Neural progenitor cell (in vitro differentiated cells): ENCODE measurements at regions not wholly inside any gene's neighbourhood (a gene's known extent, or its start where the extent isn't known, plus 50 kb on each side); places are given as distances from the start of the nearest gene placed in this dataset.

ENCODE experiments used
- DNase-seq: peaks from one replicate; pipeline ENCODE4 v3.0.0-alpha.2; 2016; ENCODE audit warnings: low spot score
- H2AFZ ChIP-seq: fragments of 200-600 bp; sonication (generic); replicated peaks from 2 replicates; pipeline ENCODE4 v1.6.1; 2016; ENCODE audit warnings: antibody characterized with exemption
- H3F3A ChIP-seq: fragments of 200-600 bp; sonication (generic); 2 replicates; pipeline ENCODE4 v1.6.1; 2016; ENCODE audit warnings: antibody characterized with exemption, low read depth
- H3K27ac ChIP-seq: fragments of 200-600 bp; sonication (generic); 2 replicates; pipeline ENCODE4 v1.5.1; 2016; ENCODE audit warnings: mild to moderate bottlenecking
- H3K27me3 ChIP-seq: fragments of 200-600 bp; sonication (generic); 2 replicates; pipeline ENCODE4 v1.6.1; 2016; ENCODE audit warnings: mild to moderate bottlenecking, moderate library complexity
- H3K36me3 ChIP-seq: fragments of 200-600 bp; sonication (generic); 2 replicates; pipeline ENCODE4 v1.5.1; 2016
- H3K4me1 ChIP-seq: fragments of 200-600 bp; sonication (generic); 2 replicates; pipeline ENCODE4 v1.6.1; 2016; ENCODE audit warnings: mixed run types
- H3K4me2 ChIP-seq: fragments of 200-600 bp; sonication (generic); 2 replicates; pipeline ENCODE4 v1.6.1; 2016
- H3K4me3 ChIP-seq: fragments of 200-600 bp; sonication (generic); 2 replicates; pipeline ENCODE4 v1.5.1; 2016
- H3K79me2 ChIP-seq: fragments of 200-600 bp; sonication (generic); 2 replicates; pipeline ENCODE4 v1.6.1; 2016; ENCODE audit warnings: low read depth
- H3K9ac ChIP-seq: fragments of 200-600 bp; sonication (generic); 2 replicates; pipeline ENCODE4 v1.6.1; 2016
- H3K9me3 ChIP-seq: fragments of 200-600 bp; sonication (generic); 2 replicates; pipeline ENCODE4 v1.5.1; 2016; ENCODE audit warnings: low read depth
- H4K20me1 ChIP-seq: fragments of 200-600 bp; sonication (generic); 2 replicates; pipeline ENCODE4 v1.6.1; 2016; ENCODE audit warnings: low read depth
- H3K27ac Mint-ChIP-seq: 3 replicates; pipeline ENCODE4 v1.8.0; 2021; ENCODE audit warnings: mixed read lengths
- H3K27me3 Mint-ChIP-seq: 2 replicates; pipeline ENCODE4 v1.8.0; 2022; ENCODE audit warnings: low read depth, mild to moderate bottlenecking, inconsistent platforms, moderate library complexity, mixed read lengths; ENCODE audit not compliant: insufficient read depth
- H3K36me3 Mint-ChIP-seq: 3 replicates; pipeline ENCODE4 v1.8.0; 2021; ENCODE audit warnings: mixed read lengths
- H3K4me1 Mint-ChIP-seq: 3 replicates; pipeline ENCODE4 v1.8.0; 2021; ENCODE audit warnings: mixed read lengths
- H3K4me3 Mint-ChIP-seq: 3 replicates; pipeline ENCODE4 v1.8.0; 2021; ENCODE audit warnings: mild to moderate bottlenecking, moderate library complexity, mixed read lengths
- H3K9me3 Mint-ChIP-seq: 3 replicates; pipeline ENCODE4 v1.8.0; 2020; ENCODE audit warnings: mixed read lengths
- EZH2 ChIP-seq: fragments of 200-600 bp; sonication (generic); IDR thresholded peaks from 2 replicates; pipeline ENCODE4 v1.6.1; 2017; ENCODE audit warnings: antibody characterized with exemption, mild to moderate bottlenecking, moderate library complexity
- EZH2phosphoT487 ChIP-seq: fragments of 200-600 bp; sonication (generic); IDR thresholded peaks from 2 replicates; pipeline ENCODE4 v1.6.1; 2017; ENCODE audit warnings: antibody characterized with exemption
- TF ChIP-seq, protein P1 (sequence below): fragments of 200-600 bp; sonication (generic); IDR thresholded peaks from 2 replicates; pipeline ENCODE4 v1.5.1; 2017; ENCODE audit warnings: antibody characterized with exemption, mild to moderate bottlenecking

DNA sequence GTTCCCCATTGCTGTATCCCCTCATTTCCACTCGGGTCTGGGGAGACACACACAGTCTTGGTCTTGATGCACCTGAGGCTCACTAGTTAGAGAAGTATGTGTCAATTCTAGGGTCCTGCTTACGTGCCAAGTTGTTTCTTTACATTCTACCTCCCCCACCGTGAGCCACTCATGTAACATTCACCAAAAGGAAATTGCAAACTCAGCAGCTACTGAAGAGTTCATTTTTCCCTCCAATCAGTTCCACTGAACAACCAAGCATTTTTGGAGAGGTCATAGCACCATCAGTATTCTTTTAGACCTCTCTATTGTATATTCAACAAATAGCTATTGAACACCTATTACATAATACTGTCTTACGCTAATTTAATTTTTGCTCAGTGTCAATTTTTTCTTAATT lies 281.1 kb downstream of the SH3GL2 start:
- Histone ChIP-seq H3K9ac (no peak overlapping the region), H3K36me3 (no peaks in the 10 kb centered on the region), H3K4me2 (no peak overlapping the region), H2AFZ (no peak overlapping the region), H3K27ac (no peak overlapping the region), H3F3A (no peaks in the 10 kb centered on the region), H3K4me3 (no peak overlapping the region), H3K4me1 (peaks cover 12% of the 10 kb centered on the region), H3K27me3 (no peaks in the 10 kb centered on the region), H4K20me1 (no peaks in the 10 kb centered on the region), H3K79me2 (no peaks in the 10 kb centered on the region), H3K9me3 (no peaks in the 10 kb centered on the region)
- H3K4me1 Mint-ChIP-seq, result peaks cover 5% of the 10 kb centered on the region
- H3K36me3 Mint-ChIP-seq, result no peaks in the 10 kb centered on the region
- H3K4me3 Mint-ChIP-seq, result no peak overlapping the region
- H3K27ac Mint-ChIP-seq, result no peak overlapping the region
- DNase-seq, result no peak
- H3K27me3 Mint-ChIP-seq, result peaks cover 2% of the 10 kb centered on the region
- no peaks in the 10 kb centered on the region for H3K9me3 Mint-ChIP-seq
- TF ChIP-seq EZH2 (no peak), EZH2phosphoT487 (no peak)
- TF ChIP-seq, protein P1, sequence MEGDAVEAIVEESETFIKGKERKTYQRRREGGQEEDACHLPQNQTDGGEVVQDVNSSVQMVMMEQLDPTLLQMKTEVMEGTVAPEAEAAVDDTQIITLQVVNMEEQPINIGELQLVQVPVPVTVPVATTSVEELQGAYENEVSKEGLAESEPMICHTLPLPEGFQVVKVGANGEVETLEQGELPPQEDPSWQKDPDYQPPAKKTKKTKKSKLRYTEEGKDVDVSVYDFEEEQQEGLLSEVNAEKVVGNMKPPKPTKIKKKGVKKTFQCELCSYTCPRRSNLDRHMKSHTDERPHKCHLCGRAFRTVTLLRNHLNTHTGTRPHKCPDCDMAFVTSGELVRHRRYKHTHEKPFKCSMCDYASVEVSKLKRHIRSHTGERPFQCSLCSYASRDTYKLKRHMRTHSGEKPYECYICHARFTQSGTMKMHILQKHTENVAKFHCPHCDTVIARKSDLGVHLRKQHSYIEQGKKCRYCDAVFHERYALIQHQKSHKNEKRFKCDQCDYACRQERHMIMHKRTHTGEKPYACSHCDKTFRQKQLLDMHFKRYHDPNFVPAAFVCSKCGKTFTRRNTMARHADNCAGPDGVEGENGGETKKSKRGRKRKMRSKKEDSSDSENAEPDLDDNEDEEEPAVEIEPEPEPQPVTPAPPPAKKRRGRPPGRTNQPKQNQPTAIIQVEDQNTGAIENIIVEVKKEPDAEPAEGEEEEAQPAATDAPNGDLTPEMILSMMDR, result no peak

DNA sequence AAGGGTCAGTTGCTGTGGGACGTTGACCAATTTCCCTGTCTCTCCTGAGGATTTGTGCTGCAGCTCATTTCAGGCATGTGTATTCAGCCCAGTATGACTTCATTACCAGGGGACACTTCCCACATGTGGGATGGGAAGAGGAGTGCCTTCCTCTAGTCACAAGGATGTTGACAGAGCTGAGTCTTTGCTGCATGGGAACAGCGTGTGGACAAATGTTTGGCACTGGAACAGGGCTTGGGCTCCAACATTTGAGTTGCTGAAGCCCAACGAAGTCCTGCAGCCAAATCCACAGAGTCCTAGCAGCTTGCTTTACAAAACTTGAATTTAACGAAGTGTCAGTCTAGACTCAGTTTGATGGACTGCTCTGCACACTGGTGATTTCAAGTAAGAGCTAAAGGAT lies 283.2 kb downstream of the SH3GL2 start:
- no peaks in the 10 kb centered on the region for H3K4me1 ChIP-seq
- H3K9ac ChIP-seq, result no peak overlapping the region
- Mint-ChIP-seq H3K27ac (no peak overlapping the region), H3K27me3 (peaks cover 2% of the 10 kb centered on the region), H3K4me1 (no peaks in the 10 kb centered on the region), H3K36me3 (no peaks in the 10 kb centered on the region), H3K9me3 (no peaks in the 10 kb centered on the region), H3K4me3 (no peak overlapping the region)
- H2AFZ ChIP-seq, result no peak overlapping the region
- TF ChIP-seq EZH2, result no peak
- TF ChIP-seq, protein P1, result no peak
- TF ChIP-seq EZH2phosphoT487, result no peak
- H3K27ac ChIP-seq, result no peak overlapping the region
- H3K27me3 ChIP-seq, result no peaks in the 10 kb centered on the region
- H3K4me2 ChIP-seq, result no peak overlapping the region
- H3K79me2 ChIP-seq, result no peaks in the 10 kb centered on the region
- H3K4me3 ChIP-seq, result no peak overlapping the region
- no peaks in the 10 kb centered on the region for H3K9me3 ChIP-seq
- no peaks in the 10 kb centered on the region for H3F3A ChIP-seq
- no peaks in the 10 kb centered on the region for H3K36me3 ChIP-seq
- no peak for DNase-seq
- no peaks in the 10 kb centered on the region for H4K20me1 ChIP-seq

DNA sequence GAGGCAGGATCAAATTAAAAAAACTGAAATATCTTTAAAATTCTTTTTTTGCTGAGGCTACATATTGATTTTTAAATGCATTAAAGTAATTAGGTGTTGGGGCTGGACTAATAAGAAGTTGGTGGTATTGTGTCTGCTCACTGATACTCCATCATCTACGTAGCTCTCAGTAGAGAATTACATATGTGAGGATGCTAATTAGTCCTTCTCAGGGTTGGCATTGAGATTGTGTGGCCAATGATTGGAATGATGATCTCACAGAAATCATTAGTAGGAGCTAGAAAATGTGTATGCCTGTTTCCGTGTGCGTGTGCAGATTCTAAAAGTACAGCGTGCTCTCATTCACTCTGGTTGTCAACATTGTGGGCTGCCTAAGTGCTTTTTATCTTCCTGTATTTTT lies 283.8 kb downstream of the SH3GL2 start:
- Mint-ChIP-seq H3K4me1 (no peaks in the 10 kb centered on the region), H3K36me3 (no peaks in the 10 kb centered on the region), H3K9me3 (no peaks in the 10 kb centered on the region), H3K27me3 (peaks cover 2% of the 10 kb centered on the region), H3K27ac (no peak overlapping the region), H3K4me3 (no peak overlapping the region)
- no peaks in the 10 kb centered on the region for H3F3A ChIP-seq
- H3K4me1 ChIP-seq, result no peaks in the 10 kb centered on the region
- TF ChIP-seq EZH2, result no peak
- TF ChIP-seq, protein P1, result no peak
- no peak for TF ChIP-seq EZH2phosphoT487
- no peak overlapping the region for H3K9ac ChIP-seq
- H2AFZ ChIP-seq, result no peak overlapping the region
- H3K79me2 ChIP-seq, result no peaks in the 10 kb centered on the region
- no peak overlapping the region for H3K4me2 ChIP-seq
- H3K27ac ChIP-seq, result no peak overlapping the region
- H4K20me1 ChIP-seq, result no peaks in the 10 kb centered on the region
- no peaks in the 10 kb centered on the region for H3K9me3 ChIP-seq
- no peak overlapping the region for H3K4me3 ChIP-seq
- no peaks in the 10 kb centered on the region for H3K36me3 ChIP-seq
- DNase-seq, result no peak
- no peaks in the 10 kb centered on the region for H3K27me3 ChIP-seq
